T-helper 1 cell (primary cell): ENCODE measurements at regions not wholly inside any gene's neighbourhood (a gene's known extent, or its start where the extent isn't known, plus 50 kb on each side); places are given as distances from the start of the nearest gene placed in this dataset.
A peak's percentile ranks its signal among the peaks of the same experiment; 100 is the strongest.

Experiments
- DNase-seq, 5 donors: peaks; one replicate each; pipeline ENCODE4 v3.0.0-alpha.2; 2012 to 2020

DNA sequence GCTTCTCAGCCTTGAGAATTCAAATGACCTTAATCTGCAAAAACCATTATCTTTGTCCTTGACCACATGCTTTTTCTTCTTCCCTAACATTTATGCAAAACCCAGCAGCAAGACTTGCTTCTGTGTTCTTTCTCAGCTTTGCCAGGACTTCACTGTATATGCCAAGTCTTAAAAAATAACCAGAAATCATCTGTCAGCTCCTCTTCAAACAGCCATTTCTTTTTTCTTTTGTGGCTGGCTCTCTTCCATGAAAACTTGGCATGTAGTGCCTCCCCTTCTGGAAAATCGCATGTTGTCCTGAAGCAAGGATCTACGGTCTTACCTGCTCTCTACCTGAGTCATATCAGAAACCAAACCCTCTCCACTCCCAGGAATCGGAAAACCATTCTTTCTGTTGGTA lies 364.9 kb downstream of the RPS29 start:
- DNase-seq: no peak

DNA sequence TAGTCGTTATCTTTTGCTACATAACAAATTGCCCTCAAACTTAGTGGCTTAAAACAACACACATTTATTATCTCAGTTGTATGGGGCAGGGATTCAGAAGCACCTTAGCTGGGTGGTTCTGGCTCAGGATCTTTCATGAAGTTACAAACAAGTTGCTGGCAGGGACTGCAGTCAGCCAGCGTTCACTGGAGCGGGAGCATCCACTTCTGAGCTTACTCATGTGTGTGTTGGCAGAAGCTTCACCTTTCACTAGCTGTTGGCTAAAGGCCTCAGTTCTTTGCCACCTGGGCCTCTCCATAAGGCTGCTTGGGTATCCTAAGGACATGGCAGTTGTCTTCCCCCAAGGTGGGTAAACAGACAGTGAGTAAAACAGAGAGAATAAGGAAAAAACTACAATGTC lies 365.7 kb downstream of the RPS29 start:
- no peak for DNase-seq

DNA sequence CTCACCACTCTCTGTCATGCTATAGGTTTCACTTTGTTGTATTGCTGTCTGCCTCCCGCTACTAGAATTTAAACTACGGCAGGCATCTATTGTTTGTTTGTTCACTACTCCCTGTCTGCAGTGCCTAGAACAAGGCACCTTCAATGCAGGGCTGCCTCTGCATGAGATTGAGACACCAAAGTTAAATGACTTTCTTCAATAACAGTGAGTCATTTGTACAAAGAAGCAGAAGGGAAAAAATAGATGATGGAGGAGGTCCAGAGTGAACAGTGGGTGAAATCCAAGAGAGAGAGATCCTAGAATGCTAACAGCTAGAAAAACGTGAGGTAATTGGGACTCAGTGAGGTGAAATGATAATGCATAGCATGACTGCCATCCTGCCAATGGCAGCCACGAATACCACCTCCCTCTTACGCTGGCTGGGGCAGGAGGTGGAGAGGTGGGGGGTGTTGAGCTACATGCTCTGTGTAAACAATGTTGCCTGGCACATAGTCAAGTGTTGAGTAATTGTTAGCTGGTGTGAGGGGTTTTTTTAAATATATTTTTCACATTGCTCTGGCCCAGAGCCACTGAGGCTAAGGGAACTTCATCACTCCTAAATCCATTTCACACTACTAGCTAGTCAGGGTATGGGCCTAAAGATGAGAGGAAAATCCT lies 367.6 kb downstream of the RPS29 start:
- no peak for DNase-seq

DNA sequence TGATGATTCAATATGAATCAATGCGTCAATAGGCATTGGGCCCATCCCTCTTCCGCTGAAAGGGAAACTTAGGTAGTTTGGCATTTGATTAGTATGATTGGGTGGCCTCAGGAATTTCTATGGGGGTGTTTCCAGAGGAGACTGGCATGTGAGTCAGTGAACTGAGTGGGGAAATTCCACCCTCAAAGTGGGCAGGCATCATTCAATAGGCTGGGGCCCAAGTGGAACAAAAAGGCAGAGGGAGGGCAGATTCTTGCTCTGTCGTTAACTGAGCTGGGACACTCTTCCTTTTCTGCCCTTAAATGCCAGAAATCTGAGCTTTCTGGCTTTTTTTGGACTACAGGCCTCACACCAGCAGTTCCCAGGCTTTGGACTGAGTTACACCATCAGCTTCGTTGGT lies 373.5 kb downstream of the RPS29 start:
- DNase-seq: no peak

DNA sequence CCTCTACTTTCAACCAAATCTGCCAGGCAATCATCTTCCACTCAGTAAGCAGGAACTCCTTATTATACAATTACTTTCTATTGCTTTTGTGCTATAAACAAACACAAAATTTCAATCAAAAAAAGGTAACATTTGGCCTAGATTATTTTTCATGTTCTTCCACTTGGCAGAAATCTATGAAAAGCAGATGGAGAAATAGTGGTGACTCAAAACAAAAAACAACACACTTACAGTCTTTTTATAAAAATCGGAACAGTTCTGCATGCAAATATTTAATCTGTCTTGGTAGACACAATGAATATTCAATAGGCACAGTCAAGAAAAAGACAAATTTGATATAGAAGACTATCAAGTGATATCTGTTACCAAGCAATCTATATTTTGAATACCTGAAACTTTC lies 376.8 kb downstream of the RPS29 start:
- no peak for DNase-seq

DNA sequence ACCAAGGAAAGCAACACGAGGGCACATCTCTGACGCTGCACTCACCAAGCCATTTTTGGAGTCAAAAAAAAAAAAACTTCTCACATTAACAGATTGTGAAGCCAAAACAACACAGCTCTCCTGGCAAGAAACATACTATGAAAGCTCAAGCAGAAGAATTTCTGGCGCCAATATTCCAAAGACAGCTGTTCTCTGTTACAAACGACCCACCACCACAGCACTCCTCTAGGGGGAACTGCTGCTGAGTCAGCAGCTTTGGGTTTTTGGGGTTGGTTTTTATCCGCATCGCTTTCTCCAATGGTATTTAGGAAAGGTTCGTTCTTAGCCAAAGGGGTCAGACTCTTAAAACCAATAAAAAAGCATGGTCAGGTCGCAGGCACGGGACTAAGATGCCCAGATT lies 379.4 kb downstream of the RPS29 start:
- DNase-seq: no peak

DNA sequence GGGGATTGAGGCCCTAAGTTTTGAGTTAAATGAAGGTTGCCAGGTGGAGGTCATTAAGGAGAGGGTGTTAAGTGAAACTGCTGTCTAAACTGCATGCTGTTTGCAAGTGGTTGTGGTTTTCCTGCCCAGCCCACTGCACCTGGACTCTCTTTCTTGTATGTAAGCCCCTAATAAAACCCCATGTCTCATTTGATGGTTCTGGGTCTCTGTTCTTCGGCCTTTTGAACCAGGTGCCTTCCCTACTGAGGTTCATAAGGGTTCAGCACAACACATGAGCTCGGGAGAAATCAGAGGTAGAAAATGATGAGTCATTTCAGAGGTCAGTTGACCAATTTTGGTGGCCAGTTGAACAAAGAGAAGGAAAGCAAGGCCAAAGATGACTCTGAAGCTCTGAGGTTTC lies 382.5 kb downstream of the RPS29 start:
- no peak for DNase-seq

DNA sequence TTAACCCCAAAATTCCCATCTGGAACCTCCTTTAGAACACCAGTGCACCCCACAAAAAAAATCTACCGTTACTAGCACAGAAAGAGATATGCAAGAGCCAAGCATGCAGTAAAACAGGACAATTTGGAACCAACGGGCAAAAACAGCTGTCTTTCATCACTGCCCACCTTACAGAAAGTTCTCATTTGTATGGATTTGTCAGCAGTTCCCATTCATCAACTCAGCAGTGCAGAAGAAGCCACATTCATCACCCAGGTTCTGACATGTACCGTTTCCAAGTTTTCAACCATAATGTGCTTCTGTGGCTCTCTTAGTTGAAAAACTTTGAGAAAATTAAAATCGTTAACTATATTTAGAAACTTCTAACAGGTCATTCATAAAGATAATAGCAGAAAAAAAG lies 387.0 kb downstream of the RPS29 start:
- no peak for DNase-seq

DNA sequence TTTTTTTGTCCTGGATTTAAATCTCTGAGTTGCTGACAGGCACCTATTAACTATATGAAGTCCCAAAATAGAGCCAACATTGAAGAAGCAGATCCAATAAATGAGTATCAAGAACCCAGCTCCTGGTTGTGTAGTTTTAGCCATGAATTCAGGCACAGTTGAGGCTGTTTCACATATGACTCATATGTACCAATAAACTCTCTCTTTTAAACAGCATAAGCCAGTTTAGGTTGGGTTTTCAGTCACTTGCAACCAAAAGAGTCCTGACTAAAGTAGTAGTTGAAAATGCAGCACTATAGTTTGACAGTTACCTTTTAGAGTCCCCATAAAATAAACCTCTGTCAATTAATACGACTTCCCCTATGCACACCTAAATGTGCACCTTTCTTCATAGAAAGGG lies 389.9 kb downstream of the RPS29 start:
- no peak for DNase-seq

DNA sequence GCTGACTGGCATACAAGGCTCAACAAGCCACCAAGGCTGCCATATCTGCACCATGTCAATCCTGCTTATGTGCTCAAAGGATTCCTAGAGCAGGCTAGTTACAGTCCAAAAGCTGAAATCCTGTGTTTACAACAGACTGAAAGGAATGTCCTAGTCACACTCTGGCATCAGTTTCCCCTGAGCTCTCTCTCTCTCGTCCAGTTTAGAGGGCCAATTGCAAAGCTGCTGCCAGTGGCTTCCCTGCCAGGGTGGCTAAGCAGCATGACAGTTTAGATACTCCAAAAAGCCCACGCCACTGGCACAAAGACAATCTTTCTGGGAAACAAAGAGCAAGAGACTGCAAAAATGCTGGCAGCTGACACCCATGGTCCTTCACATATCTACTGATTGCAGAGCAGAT lies 392.1 kb downstream of the RPS29 start:
- no peak for DNase-seq

DNA sequence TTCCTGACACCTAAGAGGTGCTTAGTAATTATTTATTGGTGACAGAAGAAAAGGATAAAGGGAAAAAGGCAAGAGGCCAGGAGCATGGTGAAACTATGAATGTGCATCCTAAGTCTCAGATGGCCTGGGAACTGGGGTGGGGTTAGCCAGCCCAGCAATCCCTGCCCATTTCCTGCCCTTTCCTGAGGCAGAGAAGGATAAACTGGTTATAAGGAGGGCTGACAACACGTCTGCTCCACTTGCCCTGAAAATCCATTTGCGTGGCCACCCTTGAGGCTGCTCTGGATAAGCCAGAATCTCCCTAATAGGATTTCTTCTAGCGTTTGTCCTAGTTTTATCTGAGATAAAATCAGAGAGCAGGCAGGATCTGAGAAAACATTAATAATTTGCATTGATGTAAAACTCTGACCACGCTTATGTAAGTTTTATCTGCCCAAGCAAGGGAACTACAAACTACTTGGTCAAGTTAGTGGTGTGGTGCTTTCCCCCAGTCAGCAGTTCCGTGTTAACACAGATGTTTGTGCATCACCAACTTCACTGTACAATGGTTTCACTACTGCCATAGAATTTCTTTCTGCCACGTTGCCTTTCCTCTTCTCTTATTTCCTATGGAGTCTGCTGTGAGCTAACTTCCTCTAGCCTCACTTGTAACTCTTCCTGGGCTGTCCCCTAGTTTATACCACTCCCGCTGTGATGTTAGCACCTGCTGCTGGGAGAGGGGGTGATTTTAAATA lies 392.7 kb downstream of the RPS29 start:
- DNase-seq: no peak

DNA sequence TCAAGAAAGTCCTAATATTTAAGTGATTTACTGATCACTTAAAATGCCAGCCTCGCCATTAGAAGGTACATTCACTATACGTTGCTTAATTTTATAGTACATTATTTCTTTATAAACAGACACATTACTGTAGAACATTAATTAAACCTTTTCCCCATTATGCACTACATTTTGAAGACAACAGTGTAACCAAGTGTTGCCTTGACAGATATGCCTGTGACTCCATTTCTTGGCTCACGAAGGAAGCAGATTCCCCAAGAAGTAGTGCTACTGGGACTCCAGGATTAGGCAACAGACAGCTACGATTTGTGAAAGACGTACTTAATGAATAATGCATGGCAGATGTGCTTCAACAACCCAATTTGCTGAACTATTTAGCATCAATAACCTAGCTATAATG lies 394.8 kb downstream of the RPS29 start:
- no peak for DNase-seq

DNA sequence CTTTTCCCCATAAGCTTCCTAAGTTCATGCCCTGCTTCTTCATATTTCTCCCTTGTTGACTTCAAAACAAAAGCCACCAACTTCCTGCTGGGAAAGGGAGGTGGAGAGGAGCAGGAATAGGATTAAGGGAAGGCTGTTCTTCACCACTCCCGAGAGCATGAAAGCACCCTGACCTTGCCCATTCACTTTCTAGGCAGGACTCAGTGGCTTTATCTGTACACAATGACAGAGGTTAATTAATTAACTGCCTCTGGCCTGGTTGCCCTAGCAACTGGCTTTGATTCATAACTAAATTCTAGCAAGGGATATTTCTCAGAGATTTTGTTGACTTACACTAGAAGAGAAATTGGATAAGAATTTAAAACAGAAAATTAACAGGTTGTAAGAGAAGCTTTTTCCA lies 396.8 kb downstream of the RPS29 start:
- no peak for DNase-seq

DNA sequence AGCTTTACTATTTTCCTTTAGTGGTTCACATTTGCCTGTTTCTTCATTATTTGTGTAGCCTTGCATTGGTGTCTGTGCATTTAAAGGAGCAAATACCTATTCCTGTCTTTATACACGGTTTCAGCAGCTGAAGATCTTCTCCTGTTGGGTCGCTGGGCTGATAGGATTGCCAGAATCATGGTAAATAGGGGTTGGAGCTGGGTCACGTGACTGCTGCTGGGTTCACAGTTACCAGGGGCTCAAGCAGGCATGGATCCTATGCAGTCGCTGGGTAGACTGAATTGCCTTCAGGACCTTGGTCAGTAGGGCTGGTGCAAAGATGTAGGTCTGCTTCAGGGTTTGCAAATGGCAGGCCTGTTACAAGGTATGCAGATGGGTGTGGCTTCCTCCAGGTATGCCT lies 398.4 kb downstream of the RPS29 start:
- no peak for DNase-seq

DNA sequence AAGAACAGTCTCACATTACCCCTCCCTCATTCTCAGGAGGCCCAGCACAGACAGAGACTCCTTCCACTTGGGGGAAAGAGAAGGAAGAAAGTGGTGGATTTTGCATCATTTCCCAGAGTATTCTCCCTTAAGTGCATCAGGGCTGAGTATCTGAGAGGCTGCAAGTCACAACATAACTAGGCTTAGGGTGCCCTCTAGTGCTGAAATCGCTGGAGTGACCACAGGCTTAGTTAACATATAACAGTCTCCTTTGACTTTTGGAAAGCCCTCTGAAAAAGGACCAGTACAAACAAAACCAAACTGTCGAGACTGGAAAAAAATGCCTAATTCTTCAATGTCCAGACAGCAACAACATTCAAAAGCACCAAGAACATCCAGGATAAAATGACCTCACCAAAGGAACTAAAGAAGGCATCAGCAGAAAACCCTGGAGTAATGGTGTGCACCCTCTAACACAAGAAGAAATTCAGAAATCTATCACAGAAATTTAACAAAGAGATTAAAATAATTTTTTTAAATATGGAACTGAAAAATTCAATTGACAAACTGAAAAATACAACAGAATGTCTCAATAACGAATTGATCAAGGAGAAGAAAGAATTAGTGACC lies 412.3 kb downstream of the RPS29 start:
- DNase-seq: peak in 1 of 5 donors; percentile 41

DNA sequence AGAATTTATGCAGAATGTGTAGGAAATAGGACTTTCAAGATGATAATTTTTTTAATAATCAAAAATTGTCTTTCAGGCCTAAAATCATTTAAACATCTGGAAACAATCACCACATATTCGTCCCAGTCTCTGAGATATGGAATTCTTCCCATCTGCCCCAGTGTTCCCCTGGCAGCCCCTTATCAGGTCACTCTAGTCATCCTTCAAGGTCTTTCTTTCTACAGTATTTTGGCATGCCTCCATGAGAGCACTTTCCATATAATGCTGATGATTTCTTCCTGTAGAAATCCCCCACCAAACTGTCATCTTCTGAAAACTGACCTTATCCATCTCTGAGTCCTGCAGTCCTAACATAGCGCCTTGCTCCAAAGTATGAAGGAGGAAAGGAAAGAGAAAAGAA lies 422.1 kb downstream of the RPS29 start:
- DNase-seq: no peak

DNA sequence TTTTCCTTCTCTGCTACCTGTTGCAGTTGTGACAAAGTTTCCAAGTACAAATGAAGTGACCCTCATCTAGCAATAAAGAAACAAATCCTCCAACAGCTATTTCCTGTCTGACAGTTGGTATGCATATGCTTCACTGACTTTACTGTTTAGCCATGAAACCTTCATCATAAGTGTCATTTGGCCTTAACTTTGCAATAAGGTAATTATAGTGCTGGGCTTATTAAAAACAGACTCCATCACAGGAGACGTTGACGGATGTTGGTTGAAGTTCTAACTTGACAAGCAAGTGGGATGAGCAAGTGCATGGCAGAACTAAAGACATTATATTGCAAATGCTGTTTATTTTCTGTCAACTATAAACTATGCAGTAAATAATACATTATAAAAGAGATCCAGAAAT lies 425.2 kb downstream of the RPS29 start:
- DNase-seq: no peak

DNA sequence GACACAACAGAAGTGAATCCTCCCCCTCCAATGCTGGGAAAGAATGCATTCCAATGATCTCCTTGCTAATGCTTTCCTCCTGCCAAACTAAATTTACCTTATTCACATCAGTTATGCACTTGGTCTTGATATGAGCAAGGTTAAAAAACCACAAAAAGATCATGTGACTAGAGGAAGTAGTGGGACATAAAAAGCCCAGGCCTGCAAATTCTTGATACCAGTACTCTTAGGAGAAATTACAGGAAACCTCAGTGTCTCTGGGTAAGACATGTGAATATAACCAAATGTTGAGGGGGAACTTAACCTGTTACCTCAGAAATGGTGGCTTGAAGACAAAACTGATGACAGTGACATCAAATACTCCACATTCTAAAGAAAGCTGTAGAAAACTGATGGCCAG lies 427.1 kb downstream of the RPS29 start:
- no peak for DNase-seq

DNA sequence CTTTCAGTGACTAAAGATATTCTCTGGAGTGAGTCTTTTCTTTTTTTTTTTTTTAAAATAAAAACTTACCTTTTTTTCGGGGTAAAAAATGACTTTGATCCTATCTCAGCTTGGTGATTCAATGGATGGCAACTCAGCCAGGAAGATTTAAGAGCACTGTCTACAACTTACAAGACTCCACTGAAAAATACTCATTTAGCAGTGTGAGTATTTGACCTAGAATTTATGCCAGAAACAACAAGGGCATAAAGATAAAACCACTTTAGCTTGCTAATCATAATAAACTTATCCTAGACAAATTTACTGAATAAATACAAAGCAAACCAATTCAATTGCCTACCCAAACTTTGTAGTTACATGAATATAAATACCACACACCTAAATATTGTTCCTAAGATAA lies 446.6 kb downstream of the RPS29 start:
- DNase-seq: no peak

DNA sequence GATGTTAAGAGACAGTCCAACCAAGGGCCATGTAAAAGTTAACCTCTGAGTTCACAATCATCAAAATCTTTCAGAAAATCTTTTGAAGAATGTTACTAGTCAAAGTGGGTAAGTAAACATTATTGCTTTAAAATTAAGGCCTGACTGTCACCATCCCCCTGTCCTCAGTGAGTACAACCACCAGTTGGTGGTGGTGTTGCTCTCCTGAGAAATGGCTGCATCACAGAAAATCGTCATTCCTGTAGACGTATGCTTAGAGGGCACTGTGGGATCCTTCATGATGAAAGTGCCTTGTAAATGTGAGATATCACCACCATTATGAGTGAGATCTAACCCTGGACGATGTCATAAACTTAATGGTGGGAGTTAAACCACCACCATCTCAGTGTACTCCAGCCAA lies 451.2 kb downstream of the RPS29 start:
- DNase-seq: no peak

DNA sequence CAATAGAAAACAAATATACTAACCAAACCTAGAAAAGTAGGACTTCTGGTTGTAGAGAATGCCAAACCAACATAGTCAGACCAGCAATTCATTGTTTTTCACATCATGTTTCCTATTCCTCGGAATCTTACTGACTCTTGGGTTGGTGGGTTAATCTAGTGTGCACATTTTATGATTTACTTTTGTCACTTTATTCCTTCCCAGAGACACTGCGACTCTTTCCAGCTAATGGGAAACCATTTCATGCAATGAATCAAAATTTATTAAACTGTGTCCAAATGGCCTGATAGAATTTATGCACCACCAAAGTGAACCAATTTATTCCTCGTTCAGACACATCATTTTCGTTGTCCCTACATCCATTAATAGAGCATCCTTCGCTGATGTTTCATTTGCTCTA lies 464.9 kb downstream of the RPS29 start:
- no peak for DNase-seq

DNA sequence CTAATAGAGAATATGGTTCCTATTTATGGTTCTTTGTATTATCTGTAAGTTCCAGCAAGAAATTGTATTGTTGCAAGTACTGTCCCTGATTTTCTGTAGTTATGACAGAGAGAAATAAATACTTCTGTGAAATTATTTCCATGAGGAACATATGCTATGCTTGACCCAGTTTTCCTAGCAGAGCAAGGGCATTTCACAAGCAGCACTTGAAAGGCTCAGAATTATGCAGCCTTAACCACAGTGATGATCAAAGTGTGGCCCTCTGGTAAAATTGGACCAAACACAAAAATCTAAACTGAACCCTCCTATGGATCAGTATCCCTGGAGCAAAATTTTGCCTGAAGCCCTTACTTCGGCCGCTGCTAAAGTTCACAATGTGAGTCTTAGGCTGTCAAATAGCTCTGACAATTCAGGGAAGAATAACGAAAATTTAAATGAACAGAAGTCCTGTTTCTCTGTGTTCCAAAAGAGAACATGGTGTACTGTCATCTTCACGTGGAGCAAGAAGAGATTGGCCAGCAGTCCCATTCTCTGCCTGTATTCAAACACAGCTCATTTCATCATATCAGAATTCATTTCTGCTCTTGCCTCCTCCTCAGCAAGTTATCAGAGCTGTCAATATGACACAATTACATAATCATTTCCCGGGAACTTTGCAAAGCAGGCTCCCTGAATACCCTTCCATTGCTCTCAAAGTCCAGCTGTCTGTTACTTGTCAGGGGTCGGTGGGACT lies 471.9 kb downstream of the RPS29 start:
- no peak for DNase-seq

DNA sequence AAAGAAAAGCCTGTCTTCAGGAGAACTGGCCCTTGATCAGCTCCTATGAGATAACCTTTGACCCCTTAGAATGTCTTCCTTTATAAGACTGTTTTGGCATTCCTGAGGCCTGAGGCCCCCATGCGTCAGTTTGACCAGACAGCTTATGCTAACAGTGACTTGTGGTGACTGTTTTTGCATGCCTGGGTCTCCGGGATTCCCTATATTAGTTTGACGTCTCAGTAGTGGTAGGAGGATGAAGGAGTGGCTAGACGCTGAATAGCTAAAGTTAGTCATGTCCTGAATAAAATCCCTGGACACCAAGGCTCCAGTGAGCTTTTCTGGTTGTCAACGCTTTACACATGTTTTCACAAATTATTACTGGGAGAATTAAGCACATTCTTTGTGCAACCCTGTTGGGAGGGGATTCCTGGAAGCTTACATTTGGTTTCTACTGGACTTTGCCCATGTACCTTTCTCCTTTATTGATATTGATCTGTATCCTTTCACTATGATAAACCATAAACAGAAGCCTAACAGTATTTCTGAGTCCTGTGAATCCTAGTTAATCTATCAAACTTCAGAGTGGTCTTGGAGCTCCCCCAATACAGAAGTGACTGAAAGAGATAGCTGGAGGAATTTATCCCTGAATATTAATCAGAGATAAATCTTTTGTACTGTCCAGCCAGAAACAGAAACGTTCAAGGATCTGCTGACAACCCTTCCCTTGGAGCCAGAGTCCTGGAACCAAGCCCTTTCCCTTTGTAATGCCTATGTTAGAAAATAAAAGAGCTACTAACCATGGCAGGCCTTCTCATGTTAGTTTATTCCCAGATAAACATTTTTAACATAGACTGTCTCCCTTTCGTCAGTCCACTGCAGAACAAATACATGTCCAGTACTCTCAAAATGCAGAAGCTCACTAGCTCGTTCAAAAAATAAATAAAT lies 479.2 kb downstream of the RPS29 start:
- DNase-seq: no peak
